Testis (tissue), 2 donors: ENCODE measurements at regions not wholly inside any gene's neighbourhood (a gene's known extent, or its start where the extent isn't known, plus 50 kb on each side); places are given as distances from the start of the nearest gene placed in this dataset.

Source experiments
- POLR2A ChIP-seq: fragments of 450-650 bp; IDR thresholded peaks from one replicate; pipeline ENCODE4 v1.6.1; 2017; ENCODE audit warnings: antibody characterized with exemption, mild to moderate bottlenecking, moderate library complexity
- TF ChIP-seq, protein P1 (sequence below), 3 experiments: fragments of 450-650 bp in 2 of 3; fragments of 200-600 bp in 1 of 3; sonication (generic) in 1 of 3; IDR thresholded peaks; one replicate each; pipeline ENCODE4 v1.5.1; 2016 to 2019; ENCODE audit warnings: antibody characterized with exemption in 3 of 3, mild to moderate bottlenecking in 2 of 3, moderate library complexity in 1 of 3

- TF ChIP-seq, protein P1, sequence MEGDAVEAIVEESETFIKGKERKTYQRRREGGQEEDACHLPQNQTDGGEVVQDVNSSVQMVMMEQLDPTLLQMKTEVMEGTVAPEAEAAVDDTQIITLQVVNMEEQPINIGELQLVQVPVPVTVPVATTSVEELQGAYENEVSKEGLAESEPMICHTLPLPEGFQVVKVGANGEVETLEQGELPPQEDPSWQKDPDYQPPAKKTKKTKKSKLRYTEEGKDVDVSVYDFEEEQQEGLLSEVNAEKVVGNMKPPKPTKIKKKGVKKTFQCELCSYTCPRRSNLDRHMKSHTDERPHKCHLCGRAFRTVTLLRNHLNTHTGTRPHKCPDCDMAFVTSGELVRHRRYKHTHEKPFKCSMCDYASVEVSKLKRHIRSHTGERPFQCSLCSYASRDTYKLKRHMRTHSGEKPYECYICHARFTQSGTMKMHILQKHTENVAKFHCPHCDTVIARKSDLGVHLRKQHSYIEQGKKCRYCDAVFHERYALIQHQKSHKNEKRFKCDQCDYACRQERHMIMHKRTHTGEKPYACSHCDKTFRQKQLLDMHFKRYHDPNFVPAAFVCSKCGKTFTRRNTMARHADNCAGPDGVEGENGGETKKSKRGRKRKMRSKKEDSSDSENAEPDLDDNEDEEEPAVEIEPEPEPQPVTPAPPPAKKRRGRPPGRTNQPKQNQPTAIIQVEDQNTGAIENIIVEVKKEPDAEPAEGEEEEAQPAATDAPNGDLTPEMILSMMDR (IDR thresholded peaks at IDR 0.05), result no peak
- no peak for TF ChIP-seq POLR2A
These were observed 161.3 kb upstream of the VIPR2 start for GRCh38 chr7:159306012-159306411.
